Activated naive CD8-positive, alpha-beta T cell treated with anti-CD3 and anti-CD28 coated beads for 36 hours (primary cell): ENCODE measurements at regions not wholly inside any gene's neighbourhood (a gene's known extent, or its start where the extent isn't known, plus 50 kb on each side); places are given as distances from the start of the nearest gene placed in this dataset.
"Not testable (repeated sequence)": the region's sequence is repeated elsewhere in the genome, so short reads cannot be mapped to it uniquely, and the experiment has no call there.

Experiments used
- DNase-seq: peaks from one replicate; pipeline ENCODE4 v3.0.0; 2021
- H3K27ac Mint-ChIP-seq: one replicate; pipeline ENCODE4 v1.8.0; 2022; ENCODE audit warnings: mild to moderate bottlenecking, moderate library complexity, mixed read lengths
- H3K27me3 Mint-ChIP-seq: one replicate; pipeline ENCODE4 v1.8.0; 2022; ENCODE audit warnings: mild to moderate bottlenecking, mixed read lengths
- H3K36me3 Mint-ChIP-seq: one replicate; pipeline ENCODE4 v1.8.0; 2021; ENCODE audit warnings: mild to moderate bottlenecking, mixed read lengths
- H3K4me1 Mint-ChIP-seq: one replicate; pipeline ENCODE4 v1.8.0; 2021; ENCODE audit warnings: mixed read lengths
- H3K4me3 Mint-ChIP-seq: one replicate; pipeline ENCODE4 v1.8.0; 2022; ENCODE audit warnings: mild to moderate bottlenecking, moderate library complexity, mixed read lengths
- H3K9me3 Mint-ChIP-seq: one replicate; pipeline ENCODE4 v1.8.0; 2022; ENCODE audit warnings: mixed read lengths

GRCh38 chr7:35978816-35979640 lies 174.0 kb upstream of the EEPD1 start:
- H3K4me1 Mint-ChIP-seq, H3K36me3 Mint-ChIP-seq, H3K27ac Mint-ChIP-seq, H3K27me3 Mint-ChIP-seq, DNase-seq, H3K4me3 Mint-ChIP-seq, H3K9me3 Mint-ChIP-seq: not testable (repeated sequence)

- no peak for DNase-seq
- no peaks in the 10 kb centered on the region for H3K4me1 Mint-ChIP-seq
- no peaks in the 10 kb centered on the region for H3K36me3 Mint-ChIP-seq
- H3K4me3 Mint-ChIP-seq, result no peak overlapping the region
- no peak overlapping the region for H3K27ac Mint-ChIP-seq
- no peaks in the 10 kb centered on the region for H3K27me3 Mint-ChIP-seq
- H3K9me3 Mint-ChIP-seq, result no peaks in the 10 kb centered on the region
These were observed 170.5 kb upstream of the EEPD1 start for GRCh38 chr7:35982600-35982999.

GRCh38 chr7:35983626-35984025 lies 169.4 kb upstream of the EEPD1 start:
- Mint-ChIP-seq H3K27me3 (no peaks in the 10 kb centered on the region), H3K27ac (no peak overlapping the region), H3K9me3 (no peaks in the 10 kb centered on the region), H3K4me1 (no peaks in the 10 kb centered on the region), H3K36me3 (no peaks in the 10 kb centered on the region), H3K4me3 (no peak overlapping the region)
- DNase-seq, result no peak

GRCh38 chr7:35985126-35985754 lies 167.8 kb upstream of the EEPD1 start:
- Mint-ChIP-seq H3K4me3 (no peak overlapping the region), H3K36me3 (no peaks in the 10 kb centered on the region), H3K27ac (no peak overlapping the region), H3K9me3 (no peaks in the 10 kb centered on the region), H3K27me3 (no peaks in the 10 kb centered on the region), H3K4me1 (no peaks in the 10 kb centered on the region)
- DNase-seq, result peak; percentile 70

DNA sequence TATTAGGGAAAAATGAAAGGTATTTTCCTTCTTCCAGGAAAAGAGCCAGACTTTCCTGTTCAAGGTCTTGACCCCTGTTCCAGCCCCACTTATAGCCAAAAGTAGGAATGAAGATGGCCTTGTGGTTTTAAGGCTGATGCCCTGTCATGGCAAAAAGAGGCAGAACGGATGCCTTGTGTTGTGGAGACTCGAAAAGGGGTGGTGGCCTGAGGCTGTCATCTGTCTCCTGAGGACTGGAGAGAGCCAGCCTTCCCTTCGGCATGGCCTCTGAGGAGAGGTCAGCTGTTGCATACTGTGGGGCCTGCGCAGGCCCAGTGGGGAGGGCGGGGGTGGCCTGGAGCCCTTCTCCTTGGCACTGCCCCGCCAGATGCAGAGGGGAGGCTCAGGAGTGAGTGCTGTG lies 166.0 kb upstream of the EEPD1 start:
- no peaks in the 10 kb centered on the region for H3K27me3 Mint-ChIP-seq
- H3K4me3 Mint-ChIP-seq, result no peak overlapping the region
- no peaks in the 10 kb centered on the region for H3K9me3 Mint-ChIP-seq
- no peak for DNase-seq
- H3K27ac Mint-ChIP-seq, result no peak overlapping the region
- peaks cover 3% of the 10 kb centered on the region for H3K4me1 Mint-ChIP-seq
- H3K36me3 Mint-ChIP-seq, result no peaks in the 10 kb centered on the region

DNA sequence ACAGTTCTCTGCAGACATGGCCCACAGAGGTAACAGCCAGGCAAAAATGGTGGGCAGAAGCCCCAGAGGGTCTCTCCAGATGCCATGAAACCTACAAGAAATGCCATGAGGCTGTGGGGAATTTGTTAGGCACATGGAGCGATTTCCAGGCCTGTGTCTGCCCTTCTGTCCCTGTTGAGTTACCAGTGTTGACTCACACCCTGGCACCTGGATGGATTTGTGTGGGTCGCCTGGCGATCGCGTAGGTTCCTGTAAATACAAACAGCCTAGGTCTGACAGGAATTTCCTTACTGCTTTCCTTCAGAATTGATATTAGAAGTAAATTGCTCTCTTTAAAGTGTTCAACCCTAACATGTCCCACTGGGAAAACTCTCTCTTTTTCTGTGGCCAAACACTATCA lies 164.9 kb upstream of the EEPD1 start:
- Mint-ChIP-seq H3K4me1 (peaks cover 3% of the 10 kb centered on the region), H3K27ac (no peak overlapping the region), H3K4me3 (no peak overlapping the region), H3K9me3 (no peaks in the 10 kb centered on the region), H3K27me3 (no peaks in the 10 kb centered on the region), H3K36me3 (no peaks in the 10 kb centered on the region)
- DNase-seq, result no peak

DNA sequence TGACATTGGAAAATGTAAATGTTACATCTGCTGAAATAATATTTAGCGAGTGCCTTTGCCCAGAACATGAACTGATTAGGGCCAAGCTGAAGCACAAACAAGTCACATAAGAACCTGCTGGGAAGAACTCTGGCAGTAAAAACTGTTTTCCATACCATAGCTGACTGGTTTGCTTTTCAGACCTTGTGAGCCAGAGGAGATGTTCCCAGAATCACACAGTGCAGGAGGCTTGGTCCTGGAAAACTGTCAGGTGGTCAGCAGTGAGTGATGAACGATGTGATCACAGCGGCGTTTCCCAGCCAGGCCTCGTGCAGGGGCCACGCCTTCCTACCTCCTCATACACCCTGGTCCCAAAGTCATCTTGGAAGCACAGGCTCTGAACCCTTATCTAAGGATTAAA lies 164.2 kb upstream of the EEPD1 start:
- DNase-seq, result no peak
- H3K27me3 Mint-ChIP-seq, result no peaks in the 10 kb centered on the region
- no peaks in the 10 kb centered on the region for H3K9me3 Mint-ChIP-seq
- no peaks in the 10 kb centered on the region for H3K36me3 Mint-ChIP-seq
- no peak overlapping the region for H3K27ac Mint-ChIP-seq
- no peak overlapping the region for H3K4me3 Mint-ChIP-seq
- peaks cover 3% of the 10 kb centered on the region for H3K4me1 Mint-ChIP-seq

DNA sequence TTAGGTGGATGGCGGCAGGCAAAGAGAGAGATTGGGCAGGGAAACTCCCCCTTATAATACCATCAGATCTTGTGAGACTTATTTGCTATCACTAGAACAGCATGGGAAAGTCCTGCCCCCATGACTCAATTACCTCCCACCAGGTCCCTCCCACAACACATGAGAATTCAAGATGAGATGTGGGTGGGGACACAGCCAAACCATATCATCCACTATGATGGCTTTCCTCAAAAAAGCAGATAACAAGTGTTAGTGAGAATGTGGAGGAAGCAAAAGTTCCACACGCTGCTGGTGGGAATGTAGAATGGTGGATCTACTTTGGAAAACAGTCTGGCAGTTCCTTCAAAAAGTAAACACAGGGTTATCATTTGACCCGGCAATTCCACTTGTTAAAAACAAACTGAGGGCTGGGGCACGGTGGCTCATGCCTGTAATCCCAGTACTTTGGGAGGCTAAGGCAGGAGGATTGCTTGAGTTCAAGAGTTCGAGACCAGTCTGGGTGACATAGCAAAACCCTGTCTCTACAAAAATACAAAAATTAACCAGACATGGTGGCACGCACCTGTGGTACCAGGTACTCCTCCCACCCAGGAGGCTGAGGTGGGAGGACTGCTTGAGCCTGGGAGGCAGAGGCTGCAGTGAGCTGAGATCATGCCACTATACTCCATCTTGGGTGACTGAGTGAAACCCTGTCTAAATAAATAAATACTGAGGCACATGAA lies 161.4 kb upstream of the EEPD1 start:
- no peak overlapping the region for H3K4me3 Mint-ChIP-seq
- H3K9me3 Mint-ChIP-seq, result no peaks in the 10 kb centered on the region
- H3K27ac Mint-ChIP-seq, result no peak overlapping the region
- no peak for DNase-seq
- peaks cover 3% of the 10 kb centered on the region for H3K4me1 Mint-ChIP-seq
- H3K36me3 Mint-ChIP-seq, result no peaks in the 10 kb centered on the region
- no peaks in the 10 kb centered on the region for H3K27me3 Mint-ChIP-seq

DNA sequence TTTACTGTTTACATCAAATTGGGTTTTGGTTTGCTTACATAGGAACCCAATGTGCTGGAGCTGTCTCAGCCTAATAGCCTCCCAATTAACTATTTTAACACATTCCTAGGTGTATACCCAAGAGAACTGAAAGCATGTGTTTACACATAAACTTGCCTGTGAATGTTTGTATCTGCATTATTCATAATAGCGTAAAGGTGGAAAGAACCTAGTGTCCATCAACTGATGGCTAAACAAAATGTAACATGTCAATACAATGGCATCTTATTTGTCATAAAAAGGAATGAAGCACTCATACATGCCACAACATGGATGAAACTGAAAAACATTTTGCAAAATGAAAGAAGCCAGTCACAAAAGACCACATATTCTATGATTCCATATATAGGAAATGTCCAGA lies 160.6 kb upstream of the EEPD1 start:
- Mint-ChIP-seq H3K27ac (no peak overlapping the region), H3K9me3 (no peaks in the 10 kb centered on the region), H3K4me3 (no peak overlapping the region), H3K36me3 (no peaks in the 10 kb centered on the region), H3K27me3 (no peaks in the 10 kb centered on the region), H3K4me1 (peaks cover 3% of the 10 kb centered on the region)
- DNase-seq, result no peak

GRCh38 chr7:35993113-35993512 lies 159.9 kb upstream of the EEPD1 start:
- no peak for DNase-seq
- H3K4me3 Mint-ChIP-seq, result no peak overlapping the region
- no peaks in the 10 kb centered on the region for H3K9me3 Mint-ChIP-seq
- H3K27me3 Mint-ChIP-seq, result no peaks in the 10 kb centered on the region
- no peak overlapping the region for H3K27ac Mint-ChIP-seq
- H3K36me3 Mint-ChIP-seq, result no peaks in the 10 kb centered on the region
- H3K4me1 Mint-ChIP-seq, result peaks cover 3% of the 10 kb centered on the region

GRCh38 chr7:35993676-35994606 lies 159.1 kb upstream of the EEPD1 start:
- H3K4me1 Mint-ChIP-seq, result peaks cover 3% of the 10 kb centered on the region
- H3K36me3 Mint-ChIP-seq, result no peaks in the 10 kb centered on the region
- no peaks in the 10 kb centered on the region for H3K27me3 Mint-ChIP-seq
- no peak overlapping the region for H3K27ac Mint-ChIP-seq
- H3K4me3 Mint-ChIP-seq, result no peak overlapping the region
- H3K9me3 Mint-ChIP-seq, result no peaks in the 10 kb centered on the region
- DNase-seq, result no peak

- Mint-ChIP-seq H3K27me3 (no peaks in the 10 kb centered on the region), H3K36me3 (no peaks in the 10 kb centered on the region), H3K4me1 (peaks cover 3% of the 10 kb centered on the region), H3K4me3 (no peak overlapping the region), H3K9me3 (no peaks in the 10 kb centered on the region), H3K27ac (no peak overlapping the region)
- no peak for DNase-seq
These were observed 157.7 kb upstream of the EEPD1 start for GRCh38 chr7:35995334-35995733.

- no peaks in the 10 kb centered on the region for H3K4me1 Mint-ChIP-seq
- peaks cover 3% of the 10 kb centered on the region for H3K27me3 Mint-ChIP-seq
- H3K36me3 Mint-ChIP-seq, result no peaks in the 10 kb centered on the region
- H3K27ac Mint-ChIP-seq, result no peak overlapping the region
- H3K4me3 Mint-ChIP-seq, result no peak overlapping the region
- no peak for DNase-seq
- H3K9me3 Mint-ChIP-seq, result no peaks in the 10 kb centered on the region
These were observed 154.6 kb upstream of the EEPD1 start for GRCh38 chr7:35998481-35998880.

DNA sequence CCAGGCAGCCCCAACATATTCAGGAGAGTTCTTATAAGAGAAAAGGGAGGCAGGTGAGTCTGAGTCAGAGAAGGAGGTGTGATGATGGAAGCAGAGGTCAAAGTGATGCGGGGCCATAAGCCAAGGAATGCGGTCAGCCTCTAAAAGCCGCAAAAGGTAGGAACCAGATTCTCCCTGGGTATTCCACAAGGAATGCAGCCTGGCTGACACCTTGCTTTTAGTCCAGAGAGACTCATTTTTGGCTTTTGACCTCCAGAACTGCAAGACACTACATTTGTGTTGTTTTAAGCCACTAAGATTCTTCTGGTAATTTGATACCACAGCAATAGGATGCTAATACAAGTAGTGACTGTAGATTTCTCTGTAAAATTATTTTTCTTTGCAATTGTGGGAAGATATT lies 151.5 kb upstream of the EEPD1 start:
- no peak for DNase-seq
- H3K27ac Mint-ChIP-seq, result no peak overlapping the region
- H3K36me3 Mint-ChIP-seq, result no peaks in the 10 kb centered on the region
- peaks cover 6% of the 10 kb centered on the region for H3K4me1 Mint-ChIP-seq
- H3K4me3 Mint-ChIP-seq, result no peak overlapping the region
- no peaks in the 10 kb centered on the region for H3K9me3 Mint-ChIP-seq
- H3K27me3 Mint-ChIP-seq, result peaks cover 3% of the 10 kb centered on the region

DNA sequence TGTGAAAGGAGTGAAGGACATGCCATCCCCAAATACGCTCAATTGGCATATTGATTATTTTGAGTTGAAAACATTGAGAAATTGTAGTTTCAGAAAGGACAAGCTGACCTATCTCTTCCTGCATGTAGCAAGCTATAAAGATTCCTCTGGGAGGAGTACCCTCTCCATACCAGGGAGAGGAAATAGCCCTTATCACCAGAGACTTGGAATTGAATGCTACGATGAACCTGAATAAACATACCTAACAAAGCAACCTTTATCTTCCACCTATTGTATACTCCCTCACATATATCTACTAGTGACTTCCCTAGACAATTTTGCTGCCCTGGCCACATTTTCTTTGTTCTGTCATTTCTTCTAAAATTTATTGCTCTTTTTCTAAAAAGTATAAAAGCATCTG lies 150.2 kb upstream of the EEPD1 start:
- Mint-ChIP-seq H3K9me3 (no peaks in the 10 kb centered on the region), H3K4me1 (peaks cover 6% of the 10 kb centered on the region), H3K27me3 (peaks cover 3% of the 10 kb centered on the region), H3K36me3 (no peaks in the 10 kb centered on the region), H3K27ac (no peak overlapping the region), H3K4me3 (no peak overlapping the region)
- no peak for DNase-seq
